NCI-H1417 (cell line): ENCODE measurements at regions not wholly inside any gene's neighbourhood (a gene's known extent, or its start where the extent isn't known, plus 50 kb on each side); places are given as distances from the start of the nearest gene placed in this dataset.

Experiments used
- DNase-seq, 3 experiments: peaks; one replicate each; lab custom pipeline; 2025; lab: John Stamatoyannopoulos, UW

DNA sequence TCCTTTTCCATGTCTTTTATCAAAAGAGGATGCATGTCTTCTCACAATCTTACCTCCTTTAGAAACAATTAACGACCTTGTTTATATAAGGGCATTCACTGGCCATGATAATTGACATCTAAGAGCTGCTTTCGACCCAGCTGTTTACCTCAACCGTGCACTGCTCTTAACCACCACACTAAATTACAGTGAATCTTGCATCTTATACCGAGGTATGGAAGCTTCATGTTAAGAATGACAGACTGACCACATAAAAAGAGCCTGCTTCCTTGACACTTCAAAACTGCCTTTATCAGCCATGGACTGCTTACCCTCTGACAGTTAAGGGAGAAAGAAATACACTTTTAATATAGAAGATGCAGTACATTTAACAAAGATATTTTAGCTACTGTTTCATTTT lies 301.7 kb upstream of the LYPLAL1 start:
- peak in 1 of 3 experiments; percentile 32 for DNase-seq

DNA sequence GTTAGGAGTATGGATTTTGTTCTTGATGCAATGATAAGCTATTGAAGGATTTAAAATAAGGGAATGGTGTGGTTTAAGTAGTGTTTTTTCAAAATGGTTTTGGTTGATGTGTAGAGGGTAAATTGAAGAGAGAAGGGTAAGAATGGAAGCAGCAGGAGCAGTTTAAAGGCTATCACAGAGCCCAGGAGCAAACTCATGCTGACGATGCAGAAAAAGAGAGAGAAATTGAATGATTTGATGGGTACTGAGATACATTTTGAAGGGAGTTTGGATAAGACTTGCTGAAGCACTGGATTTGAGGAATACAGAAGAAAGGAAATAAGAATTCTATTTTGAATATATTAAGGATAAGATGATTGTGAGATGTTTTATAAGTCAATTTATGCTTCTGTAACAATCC lies 300.8 kb upstream of the LYPLAL1 start:
- no peak for DNase-seq

DNA sequence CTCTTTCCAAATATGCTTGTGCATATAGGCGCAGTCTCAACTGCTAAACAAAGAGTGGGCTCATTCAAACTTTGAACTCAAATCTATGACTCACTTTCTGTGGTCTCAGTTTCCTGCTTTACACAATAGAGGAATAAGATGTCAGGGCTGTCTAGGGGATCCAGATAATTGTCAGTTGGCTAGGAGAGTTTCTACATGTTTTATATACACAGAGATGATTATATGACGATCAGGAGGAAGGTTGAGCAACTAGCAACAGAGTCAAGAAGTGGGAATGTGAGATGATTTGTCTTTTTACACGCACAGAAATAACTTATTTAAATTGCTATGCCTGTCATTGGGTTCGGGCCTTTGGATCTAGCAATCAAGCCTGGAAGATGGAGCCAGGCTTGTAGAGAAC lies 299.4 kb upstream of the LYPLAL1 start:
- DNase-seq, result peak in 2 of 3 experiments; percentile 20 to 75

GRCh38 chr1:218874801-218875400 lies 298.8 kb upstream of the LYPLAL1 start:
- DNase-seq, result peak in 2 of 3 experiments; percentile 20 to 75

- DNase-seq, result no peak
Observed at GRCh38 chr1:218878369-218878768, 295.3 kb upstream of the LYPLAL1 start.

DNA sequence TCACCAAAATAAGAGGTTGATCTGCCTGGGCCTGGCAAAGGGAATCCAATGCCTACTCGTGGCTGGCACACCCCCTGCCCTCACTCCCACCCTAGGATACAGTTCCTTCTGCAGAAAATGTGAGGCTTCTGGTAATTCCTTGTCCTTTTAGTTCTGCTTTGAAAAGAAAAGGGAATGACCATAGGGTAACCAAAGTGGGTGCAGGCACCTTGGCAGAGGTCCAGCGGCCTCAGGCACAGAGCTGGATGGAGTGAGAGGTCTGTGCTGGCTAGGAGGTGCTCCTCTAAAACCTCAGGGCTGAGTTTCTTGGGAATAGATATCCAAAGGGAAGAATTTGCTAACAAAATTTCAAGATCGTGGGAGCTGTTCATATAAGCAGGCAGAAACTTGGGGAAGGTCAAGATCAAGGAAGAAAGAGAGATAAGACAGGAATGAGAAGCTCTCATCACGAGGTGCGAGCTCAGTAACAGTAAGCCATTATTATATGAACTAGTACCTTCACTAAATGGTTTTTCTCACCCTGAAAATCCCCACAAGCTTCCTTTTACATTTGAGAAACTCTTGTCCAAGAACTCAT lies 293.1 kb upstream of the LYPLAL1 start:
- no peak for DNase-seq

GRCh38 chr1:218882454-218882853 lies 291.2 kb upstream of the LYPLAL1 start:
- DNase-seq, result no peak

DNA sequence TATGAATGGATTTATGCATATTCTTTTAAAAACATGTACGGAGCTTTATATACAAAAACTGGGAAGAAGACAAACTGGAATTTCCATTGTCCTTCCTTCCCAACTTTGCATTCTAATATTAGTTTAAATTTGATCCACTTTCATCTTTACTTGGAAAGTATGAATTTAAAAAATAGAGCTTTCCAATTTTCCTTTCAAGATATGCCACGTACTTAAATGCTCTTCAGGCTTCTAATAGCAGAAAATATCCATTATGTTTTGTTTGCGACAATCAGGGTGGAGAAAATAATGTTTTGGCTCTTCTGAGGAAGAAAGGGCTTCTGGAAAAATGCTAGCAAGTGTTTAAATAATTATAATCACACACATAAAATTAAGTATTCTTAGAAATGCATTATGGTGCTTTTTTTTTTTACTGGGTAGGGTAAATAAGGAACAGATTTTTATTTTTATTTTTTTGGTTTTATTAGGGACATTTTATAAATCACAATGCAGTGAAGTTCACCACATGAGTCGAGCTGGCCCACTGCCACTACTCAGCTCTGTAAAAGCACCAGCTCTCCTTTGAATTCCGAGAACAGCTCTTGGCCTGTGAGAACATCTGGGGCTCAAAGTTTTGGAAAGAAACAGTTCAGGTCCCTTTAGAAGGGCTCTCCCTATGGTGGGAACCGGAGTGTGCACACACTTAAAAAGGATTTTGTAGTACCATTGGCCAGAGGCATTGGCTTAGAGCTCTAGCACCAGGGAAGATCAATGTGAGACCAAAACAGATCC lies 287.4 kb upstream of the LYPLAL1 start:
- DNase-seq, result no peak

GRCh38 chr1:218887141-218887925 lies 286.3 kb upstream of the LYPLAL1 start:
- no peak for DNase-seq

DNA sequence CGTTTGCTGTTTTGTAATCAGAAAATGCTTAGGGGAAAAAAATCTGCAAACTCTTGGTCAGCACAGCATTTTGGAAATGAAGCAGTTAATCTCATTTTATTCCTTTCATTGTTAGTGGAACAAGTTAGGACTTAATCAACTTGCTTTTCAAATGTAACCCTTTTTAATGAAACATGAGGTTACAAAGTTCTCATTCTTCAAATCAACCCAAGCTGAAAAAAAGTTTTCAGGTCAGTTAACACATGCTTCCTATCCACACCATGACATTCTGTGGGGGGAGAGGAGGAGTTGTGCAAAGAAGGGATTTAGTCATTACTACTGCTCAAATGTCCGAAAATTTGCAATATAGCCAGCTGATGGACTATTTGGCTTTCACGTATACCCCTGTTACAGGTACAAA lies 283.2 kb upstream of the LYPLAL1 start:
- no peak for DNase-seq

GRCh38 chr1:218891577-218891976 lies 282.1 kb upstream of the LYPLAL1 start:
- no peak for DNase-seq

DNA sequence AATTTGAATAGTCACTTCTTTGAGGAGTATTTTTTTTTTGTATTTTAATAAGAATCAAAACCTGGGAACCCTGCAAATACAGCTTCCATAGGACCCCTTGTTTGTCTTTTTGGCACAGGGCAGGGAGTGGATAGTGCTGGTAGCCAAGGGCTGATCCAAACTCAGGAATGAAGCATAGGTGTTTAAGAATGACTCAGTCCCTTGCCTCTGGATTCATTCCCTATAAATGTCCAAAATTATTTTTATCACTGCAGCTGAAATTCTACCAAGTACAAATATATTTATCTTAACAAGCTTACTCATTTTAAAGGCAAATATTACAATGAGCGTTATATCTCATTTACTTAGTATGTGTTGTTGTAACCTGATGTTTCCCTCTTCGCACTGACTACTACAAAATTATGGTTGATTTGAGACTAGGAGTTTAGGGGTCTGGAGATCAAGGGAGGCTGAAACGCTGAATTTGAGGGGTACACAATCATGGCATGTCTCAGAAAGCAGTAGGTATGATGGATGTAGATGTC lies 278.6 kb upstream of the LYPLAL1 start:
- DNase-seq, result no peak

DNA sequence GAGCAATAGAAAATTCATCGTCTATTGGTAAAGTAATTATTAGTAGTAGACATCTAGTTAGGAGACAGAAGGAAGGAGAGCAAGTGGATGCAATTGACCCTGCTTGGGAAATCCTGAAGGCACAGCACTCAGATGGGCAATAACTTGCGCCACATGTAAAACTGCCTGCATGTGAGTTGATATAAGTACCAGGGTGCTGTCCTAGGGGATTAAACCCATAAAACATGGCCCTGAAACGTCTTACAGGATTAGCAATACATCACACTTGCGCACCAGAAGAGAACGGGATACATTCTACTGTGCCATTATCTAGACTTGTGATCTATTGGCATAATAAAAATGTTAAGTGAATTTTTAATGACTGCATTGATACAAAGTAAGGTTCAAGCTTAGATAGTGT lies 277.5 kb upstream of the LYPLAL1 start:
- no peak for DNase-seq

DNA sequence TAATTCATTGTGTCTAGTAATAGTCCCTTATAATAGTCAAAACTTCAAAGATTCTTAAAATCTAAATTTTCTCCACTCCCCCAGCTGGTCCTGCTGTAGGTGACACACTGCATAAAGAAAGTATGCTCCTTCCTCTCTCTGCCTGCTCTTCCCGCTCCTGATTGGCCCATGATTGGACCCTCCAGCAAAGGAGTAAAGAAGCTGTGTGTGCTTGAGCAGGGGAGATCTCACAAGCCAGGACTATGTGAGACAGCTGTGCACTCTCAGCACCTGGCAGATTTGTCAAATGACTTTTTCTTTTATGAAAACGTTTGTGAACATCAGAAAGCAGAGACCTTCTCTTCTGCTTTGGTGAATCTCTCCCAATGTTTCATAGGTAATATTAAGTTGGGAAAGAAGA lies 274.8 kb upstream of the LYPLAL1 start:
- no peak for DNase-seq

DNA sequence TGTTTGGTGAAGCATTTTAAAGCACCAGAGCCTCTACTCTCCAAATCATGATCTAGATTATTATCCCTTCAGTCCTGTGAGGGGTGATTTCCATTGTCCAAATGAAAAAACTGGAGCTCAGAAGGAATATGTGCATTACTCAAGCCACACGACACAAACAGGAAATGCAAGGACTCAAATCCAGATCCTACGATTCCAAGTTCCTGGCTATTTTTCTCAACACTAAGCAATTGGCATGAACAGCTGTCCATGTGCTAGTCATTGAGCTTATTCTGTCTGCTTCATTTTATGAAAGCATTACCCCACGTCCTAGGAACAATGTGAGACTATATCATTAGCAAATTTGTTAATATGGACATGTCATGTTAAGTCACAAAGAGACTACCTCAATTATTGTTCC lies 273.1 kb upstream of the LYPLAL1 start:
- DNase-seq, result no peak

DNA sequence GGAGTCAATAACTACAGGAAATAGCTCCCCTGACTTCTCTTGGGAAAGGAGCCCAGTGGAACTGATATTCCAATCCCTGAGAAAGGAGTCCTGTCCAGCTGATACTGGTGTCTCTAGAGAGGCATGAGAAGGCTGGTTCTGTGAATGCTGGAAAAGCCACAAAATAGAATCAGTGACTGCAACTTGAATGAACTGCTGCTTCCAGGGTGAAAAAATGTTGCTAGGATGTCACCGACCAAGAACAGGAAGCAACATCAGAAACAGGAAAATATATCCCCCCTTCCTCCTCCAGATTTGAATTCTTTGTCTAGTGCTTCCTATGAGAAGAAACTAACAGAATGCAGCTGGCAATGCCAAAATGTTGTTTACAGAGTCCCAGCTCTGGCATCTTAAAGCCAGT lies 269.3 kb upstream of the LYPLAL1 start:
- DNase-seq, result no peak

DNA sequence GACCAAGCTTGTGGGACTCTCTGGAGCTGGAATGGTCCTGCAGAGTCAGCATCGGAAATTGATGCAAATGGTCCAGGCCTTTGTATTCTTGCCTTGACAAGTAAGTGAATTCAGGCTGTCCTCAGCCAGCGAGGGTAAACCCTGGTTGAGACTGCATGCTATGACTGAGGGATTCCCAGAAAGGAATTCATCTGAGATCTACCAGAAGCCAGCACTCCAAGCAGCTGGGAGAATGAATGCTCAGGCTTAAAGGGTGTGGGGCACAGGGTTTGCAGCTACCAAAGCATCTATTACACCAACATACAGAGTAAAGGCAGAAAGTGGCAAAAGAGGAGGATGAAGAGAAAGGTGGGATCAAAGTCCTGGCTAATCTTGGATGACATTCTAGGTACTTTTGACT lies 257.0 kb upstream of the LYPLAL1 start:
- no peak for DNase-seq

DNA sequence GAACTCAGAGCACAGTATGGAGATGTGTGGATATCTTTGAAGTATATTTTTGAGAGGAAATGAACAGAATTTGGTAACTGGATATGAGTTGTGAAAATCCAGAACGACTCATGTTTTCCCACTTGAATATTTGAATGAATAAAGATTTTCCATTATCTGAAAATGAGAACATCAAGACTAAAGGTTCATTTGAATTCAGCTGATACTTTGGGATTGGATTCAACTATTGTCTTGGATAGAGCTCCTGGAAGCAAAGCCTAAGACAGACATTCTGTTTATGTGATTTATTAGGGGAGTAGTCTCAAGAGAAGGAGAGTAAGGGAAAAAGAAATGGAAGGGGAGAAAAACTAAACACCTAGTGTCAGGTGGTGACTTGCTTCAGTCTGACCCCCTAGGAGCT lies 256.0 kb upstream of the LYPLAL1 start:
- no peak for DNase-seq

- DNase-seq, result no peak
Observed at GRCh38 chr1:218925777-218926176, 247.9 kb upstream of the LYPLAL1 start.

DNA sequence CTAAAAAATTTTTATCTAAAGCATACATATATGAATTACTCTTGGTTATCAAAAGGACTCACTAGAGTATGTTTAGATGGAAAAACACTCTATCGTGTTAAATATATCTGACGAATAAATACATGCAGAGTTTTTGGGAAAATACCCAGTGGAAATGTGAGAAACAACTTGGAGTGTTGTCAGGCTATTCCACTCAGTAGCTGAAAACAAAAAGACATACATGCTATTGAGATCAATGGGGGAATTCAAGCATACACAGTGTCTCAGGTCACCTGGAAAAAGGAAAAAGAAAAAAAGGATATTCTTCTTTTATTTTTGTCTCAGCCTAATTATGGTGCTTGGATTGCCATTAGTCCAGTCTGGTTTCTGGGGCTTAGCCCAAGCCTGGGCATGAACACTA lies 247.0 kb upstream of the LYPLAL1 start:
- DNase-seq, result no peak

- no peak for DNase-seq
Observed at GRCh38 chr1:218930000-218930399, 243.7 kb upstream of the LYPLAL1 start.

GRCh38 chr1:218930472-218931241 lies 243.0 kb upstream of the LYPLAL1 start:
- no peak for DNase-seq
